Endothelial cell of umbilical vein (primary cell): ENCODE measurements at regions not wholly inside any gene's neighbourhood (a gene's known extent, or its start where the extent isn't known, plus 50 kb on each side); places are given as distances from the start of the nearest gene placed in this dataset.

Source experiments
- BruUV-seq: library from RNA; stranded (reverse); fragments of 400-500 nt; replicated peaks from 2 replicates; lab custom pipeline; 2021; lab: Mats Ljungman, UMichigan
- CTCF ChIA-PET: fragments of 300-600, 350-600 bp; sonication (Branson Sonifier 250); formaldehyde crosslinking; loops from one replicate; lab custom pipeline; 2021; ENCODE audit warnings: antibody characterized with exemption, inconsistent platforms; lab: Charles Lee
- POLR2A ChIA-PET: fragments of 300-600, 350-600 bp; sonication (Branson Sonifier 250); formaldehyde crosslinking; loops from one replicate; lab custom pipeline; 2021; ENCODE audit warnings: antibody characterized with exemption, inconsistent platforms; lab: Charles Lee
- DNase-seq: peaks from one replicate; pipeline ENCODE4 v3.0.0-alpha.2; 2011; ENCODE audit warnings: low read depth, low spot score
- FAIRE-seq: peaks from 2 replicates; lab custom pipeline; 2011; peaks lifted over from hg19 to GRCh38; lab: Jason Lieb, UNC
- H2AFZ ChIP-seq: 2 replicates; pipeline ENCODE4 v1.6.0; 2012; ENCODE audit warnings: low read depth, low read length, control low read depth, inconsistent platforms
- H3K27ac ChIP-seq: 2 replicates; pipeline ENCODE4 v1.5.1; 2011; ENCODE audit warnings: low read depth, mild to moderate bottlenecking, control low read depth, low read length, moderate library complexity; ENCODE audit not compliant: insufficient read depth
- H3K27me3 ChIP-seq, 2 experiments: 2 replicates each; pipeline versions ENCODE4 v1.6.0 to v1.6.1; 2011; ENCODE audit warnings: low read length in 2 of 2, mixed read lengths in 1 of 2; ENCODE audit not compliant: control insufficient read depth in 2 of 2, insufficient read depth in 2 of 2
- H3K36me3 ChIP-seq, 2 experiments: 2 replicates in 1 of 2; 3 replicates in 1 of 2; pipeline ENCODE4 v1.5.1; 2011; ENCODE audit warnings: low read length in 2 of 2, mild to moderate bottlenecking in 1 of 2, moderate library complexity in 1 of 2; ENCODE audit not compliant: control insufficient read depth in 2 of 2, insufficient read depth in 2 of 2; ENCODE audit errors: extremely low read depth in 1 of 2
- H3K4me1 ChIP-seq: 3 replicates; pipeline ENCODE4 v1.5.1; 2011; ENCODE audit warnings: mild to moderate bottlenecking, low read length; ENCODE audit not compliant: control insufficient read depth, insufficient read depth; ENCODE audit errors: extremely low read depth
- H3K4me2 ChIP-seq: 2 replicates; pipeline ENCODE4 v1.6.1; 2011; ENCODE audit warnings: low read length, control low read depth, mixed read lengths; ENCODE audit not compliant: insufficient read depth
- H3K4me3 ChIP-seq, 3 experiments: fragments of 200-600 bp in 1 of 3; sonication (generic), shearing (Covaris generic) in 1 of 3; replicated peaks in 1 of 3; 2 replicates each; pipeline ENCODE4 v1.5.1; 2011 to 2016; ENCODE audit warnings: control low read depth in 3 of 3, low read length in 3 of 3, mild to moderate bottlenecking in 2 of 3, inconsistent platforms in 1 of 3, low read depth in 1 of 3, moderate library complexity in 1 of 3; ENCODE audit not compliant: insufficient read depth in 1 of 3
- H3K79me2 ChIP-seq: 2 replicates; pipeline ENCODE4 v1.6.0; 2012; ENCODE audit warnings: low read length, inconsistent platforms; ENCODE audit not compliant: control insufficient read depth, insufficient read depth
- H3K9ac ChIP-seq: replicated peaks from 2 replicates; pipeline ENCODE3; 2011; ENCODE audit warnings: low read length, control low read depth; ENCODE audit not compliant: insufficient read depth; ENCODE audit errors: extremely low read depth
- H3K9me1 ChIP-seq: replicated peaks from 3 replicates; pipeline ENCODE4 v1.6.0; 2011; ENCODE audit warnings: mild to moderate bottlenecking, low read length; ENCODE audit not compliant: control insufficient read depth, insufficient read depth; ENCODE audit errors: extremely low read depth
- H3K9me3 ChIP-seq: replicated peaks from 2 replicates; pipeline ENCODE4 v1.5.1; 2012; ENCODE audit warnings: low read length, inconsistent platforms; ENCODE audit not compliant: control insufficient read depth, insufficient read depth
- H4K20me1 ChIP-seq: replicated peaks from 2 replicates; pipeline ENCODE3; 2011; ENCODE audit warnings: mild to moderate bottlenecking, low read length; ENCODE audit not compliant: control insufficient read depth, insufficient read depth; ENCODE audit errors: extremely low read depth
- EZH2 ChIP-seq: IDR thresholded peaks from 2 replicates; pipeline ENCODE4 v1.6.1; 2012; ENCODE audit warnings: borderline replicate concordance, low read depth, mild to moderate bottlenecking, moderate library complexity, low read length, inconsistent platforms; ENCODE audit not compliant: severe bottlenecking
- FOS ChIP-seq: IDR thresholded peaks from 2 replicates; pipeline ENCODE4 v1.6.1; 2011; ENCODE audit warnings: mild to moderate bottlenecking, low read length, moderate library complexity, borderline replicate concordance; ENCODE audit not compliant: insufficient read depth
- GATA2 ChIP-seq: IDR thresholded peaks from 2 replicates; pipeline ENCODE4 v1.7.0; 2011; ENCODE audit warnings: low read depth, mild to moderate bottlenecking, moderate library complexity, mixed read lengths, low read length; ENCODE audit not compliant: insufficient read length, insufficient read depth
- JUN ChIP-seq: IDR thresholded peaks from 2 replicates; pipeline ENCODE4 v1.6.1; 2011; ENCODE audit warnings: borderline replicate concordance, low read depth; ENCODE audit not compliant: insufficient read length, insufficient read depth
- POLR2A ChIP-seq: IDR thresholded peaks from 2 replicates; pipeline ENCODE4 v1.6.1; 2012; ENCODE audit warnings: low read depth, mild to moderate bottlenecking, control low read depth, low read length
- POLR2AphosphoS5 ChIP-seq: IDR thresholded peaks from 2 replicates; pipeline ENCODE4 v1.6.1; 2012; ENCODE audit warnings: low read depth, mild to moderate bottlenecking, control low read depth, low read length, moderate library complexity; ENCODE audit not compliant: insufficient read depth
- dilution Hi-C: fragments of 300-500 bp; cut with MboI; formaldehyde crosslinking; loops from one replicate; pipeline ENCODE4 v1.15.0; 2019; ENCODE audit warnings: low sequenced_read_pairs; ENCODE audit not compliant: extremely low pct_ligation_motif_present
- intact Hi-C: fragments of 100-400 bp; cut with micrococcal nuclease; formaldehyde crosslinking; loops from one replicate; pipeline ENCODE4 v1.10.0; 2022
- TF ChIP-seq, protein P1 (sequence below), 2 donors: IDR thresholded peaks; 1 replicate in 1 of 2; 2 replicates in 1 of 2; pipeline ENCODE4 v1.5.1; 2011; ENCODE audit warnings: low read length in 2 of 2, mild to moderate bottlenecking in 2 of 2, moderate library complexity in 2 of 2, control low read depth in 1 of 2, inconsistent platforms in 1 of 2, low read depth in 1 of 2; ENCODE audit not compliant: insufficient read depth in 1 of 2; ENCODE audit errors: extremely low read depth in 1 of 2

- dilution Hi-C loops (no loop called here), intact Hi-C loops (loop anchor here (1.0 kb wide), 2 partner anchors 72 to 602 kb away; no protein-coding TSS in a partner anchor)
- Histone ChIP-seq H3K9me3 (no peaks in the 10 kb centered on the region), H3K79me2 (peaks cover 38% of the 10 kb centered on the region), H3K4me3 (peak overlapping the region in 2 of 3 experiments; percentile 77 to 82), H2AFZ (peak overlapping the region; percentile 76), H3K4me2 (peak overlapping the region; percentile 67), H3K9me1 (no peaks in the 10 kb centered on the region), H3K27ac (peak overlapping the region; percentile 60), H3K27me3 (no peaks in the 10 kb centered on the region), H3K4me1 (peaks cover 17% of the 10 kb centered on the region), H3K36me3 (no peaks in the 10 kb centered on the region), H3K9ac (peak overlapping the region; percentile 71), H4K20me1 (no peaks in the 10 kb centered on the region)
- TF ChIP-seq POLR2AphosphoS5, result no peak
- TF ChIP-seq JUN, result no peak
- no peak for TF ChIP-seq EZH2
- TF ChIP-seq POLR2A, result no peak
- TF ChIP-seq, protein P1, sequence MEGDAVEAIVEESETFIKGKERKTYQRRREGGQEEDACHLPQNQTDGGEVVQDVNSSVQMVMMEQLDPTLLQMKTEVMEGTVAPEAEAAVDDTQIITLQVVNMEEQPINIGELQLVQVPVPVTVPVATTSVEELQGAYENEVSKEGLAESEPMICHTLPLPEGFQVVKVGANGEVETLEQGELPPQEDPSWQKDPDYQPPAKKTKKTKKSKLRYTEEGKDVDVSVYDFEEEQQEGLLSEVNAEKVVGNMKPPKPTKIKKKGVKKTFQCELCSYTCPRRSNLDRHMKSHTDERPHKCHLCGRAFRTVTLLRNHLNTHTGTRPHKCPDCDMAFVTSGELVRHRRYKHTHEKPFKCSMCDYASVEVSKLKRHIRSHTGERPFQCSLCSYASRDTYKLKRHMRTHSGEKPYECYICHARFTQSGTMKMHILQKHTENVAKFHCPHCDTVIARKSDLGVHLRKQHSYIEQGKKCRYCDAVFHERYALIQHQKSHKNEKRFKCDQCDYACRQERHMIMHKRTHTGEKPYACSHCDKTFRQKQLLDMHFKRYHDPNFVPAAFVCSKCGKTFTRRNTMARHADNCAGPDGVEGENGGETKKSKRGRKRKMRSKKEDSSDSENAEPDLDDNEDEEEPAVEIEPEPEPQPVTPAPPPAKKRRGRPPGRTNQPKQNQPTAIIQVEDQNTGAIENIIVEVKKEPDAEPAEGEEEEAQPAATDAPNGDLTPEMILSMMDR (IDR thresholded peaks at IDR 0.05; ENCODE audit: extremely low read depth in 1 of 2, insufficient read depth in 1 of 2, low read depth in 1 of 2, low read length in 2 of 2), result peak; percentile 34 to 62
- no peak for TF ChIP-seq FOS
- no peak for TF ChIP-seq GATA2
- TSS peak; percentile 9 for BruUV-seq
- FAIRE-seq, result peak; percentile 76
- POLR2A ChIA-PET, result no interaction called here
- peak; percentile 51 for DNase-seq
- CTCF ChIA-PET, result interaction anchor here (0.5 to 1.9 kb wide), 10 partner anchors 10 to 95 kb away, joined by 3 to 8 read pairs (median 4); no protein-coding TSS in a partner anchor
These were observed 361.1 kb upstream of the AMELY start for GRCh38 chrY:7272556-7273195.
